ENCODE measurements at regions not wholly inside any gene's neighbourhood (a gene's known extent, or its start where the extent isn't known, plus 50 kb on each side); places are given as distances from the start of the nearest gene placed in this dataset.

- DNase-seq = peak in 1 of 2 donors; percentile 41
These were observed 822.3 kb downstream of the LRFN5 start for GRCh38 chr14:42428996-42429395.

GRCh38 chr14:42424501-42424900 lies 817.8 kb downstream of the LRFN5 start:
- no peak for DNase-seq

GRCh38 chr14:42421377-42422078 lies 814.9 kb downstream of the LRFN5 start:
- DNase-seq = no peak

GRCh38 chr14:42420071-42420470 lies 813.4 kb downstream of the LRFN5 start:
- DNase-seq = no peak

- no peak for DNase-seq
These were observed 800.5 kb downstream of the LRFN5 start for GRCh38 chr14:42407153-42407552.

GRCh38 chr14:42391146-42391834 lies 784.6 kb downstream of the LRFN5 start:
- DNase-seq = no peak

GRCh38 chr14:42378880-42379279 lies 772.2 kb downstream of the LRFN5 start:
- no peak for DNase-seq

- DNase-seq = no peak
These were observed 771.6 kb downstream of the LRFN5 start for GRCh38 chr14:42378274-42378673.

- DNase-seq = no peak
These were observed 767.7 kb downstream of the LRFN5 start for GRCh38 chr14:42374332-42374731.

- no peak for DNase-seq
These were observed 763.4 kb downstream of the LRFN5 start for GRCh38 chr14:42370056-42370455.

GRCh38 chr14:42368234-42368633 lies 761.6 kb downstream of the LRFN5 start:
- DNase-seq = no peak

- DNase-seq = no peak
These were observed 746.6 kb downstream of the LRFN5 start for GRCh38 chr14:42353315-42353714.

GRCh38 chr14:42335918-42336317 lies 729.2 kb downstream of the LRFN5 start:
- DNase-seq = no peak

GRCh38 chr14:42334931-42335330 lies 728.3 kb downstream of the LRFN5 start:
- DNase-seq = no peak

GRCh38 chr14:42323426-42323825 lies 716.8 kb downstream of the LRFN5 start:
- DNase-seq = no peak

- no peak for DNase-seq
These were observed 716.0 kb downstream of the LRFN5 start for GRCh38 chr14:42322531-42323284.

- DNase-seq = no peak
These were observed 713.3 kb downstream of the LRFN5 start for GRCh38 chr14:42319996-42320395.

- DNase-seq = no peak
These were observed 710.0 kb downstream of the LRFN5 start for GRCh38 chr14:42316693-42317092.

GRCh38 chr14:42311876-42312275 lies 705.2 kb downstream of the LRFN5 start:
- DNase-seq = no peak

- no peak for DNase-seq
These were observed 700.7 kb downstream of the LRFN5 start for GRCh38 chr14:42307239-42307825.

GRCh38 chr14:42299692-42300091 lies 693.0 kb downstream of the LRFN5 start:
- no peak for DNase-seq

- DNase-seq = no peak
These were observed 686.5 kb downstream of the LRFN5 start for GRCh38 chr14:42293180-42293579.

- DNase-seq = no peak
These were observed 671.2 kb downstream of the LRFN5 start for GRCh38 chr14:42277840-42278239.

- DNase-seq = no peak
These were observed 662.6 kb downstream of the LRFN5 start for GRCh38 chr14:42269234-42269633.
